NT2/D1 (cell line): ENCODE measurements at regions not wholly inside any gene's neighbourhood (a gene's known extent, or its start where the extent isn't known, plus 50 kb on each side); places are given as distances from the start of the nearest gene placed in this dataset.

Source experiments
- DNase-seq: peaks from one replicate; pipeline ENCODE4 v3.0.0-alpha.2; 2011; ENCODE audit warnings: low read depth, low spot score
- H3K27me3 ChIP-seq: 2 replicates; pipeline ENCODE4 v1.6.0; 2011; ENCODE audit warnings: mild to moderate bottlenecking; ENCODE audit not compliant: insufficient read length, insufficient read depth
- H3K36me3 ChIP-seq: 2 replicates; pipeline ENCODE4 v1.6.1; 2011; ENCODE audit warnings: mild to moderate bottlenecking, low read length, mixed read lengths; ENCODE audit not compliant: insufficient read depth, insufficient read length
- H3K4me1 ChIP-seq: 2 replicates; pipeline ENCODE4 v1.5.1; 2011; ENCODE audit not compliant: insufficient read depth, insufficient read length
- H3K4me3 ChIP-seq: 2 replicates; pipeline ENCODE4 v1.5.1; 2011; ENCODE audit warnings: low read depth; ENCODE audit not compliant: insufficient read length
- H3K9ac ChIP-seq: 2 replicates; pipeline ENCODE4 v1.6.0; 2011; ENCODE audit warnings: low read depth; ENCODE audit not compliant: insufficient read length
- H3K9me3 ChIP-seq: 2 replicates; pipeline ENCODE4 v1.5.1; 2011; ENCODE audit warnings: mild to moderate bottlenecking, low read length; ENCODE audit not compliant: insufficient read depth
- SUZ12 ChIP-seq: IDR thresholded peaks from 2 replicates; pipeline ENCODE4 v1.6.1; 2011; ENCODE audit not compliant: insufficient read length, insufficient read depth; ENCODE audit errors: extremely low read depth
- YY1 ChIP-seq: IDR thresholded peaks from 2 replicates; pipeline ENCODE4 v1.6.1; 2011; ENCODE audit not compliant: insufficient read length, insufficient read depth
- ZNF274 ChIP-seq: IDR thresholded peaks from 2 replicates; pipeline ENCODE4 v1.6.1; 2011; ENCODE audit warnings: mild to moderate bottlenecking, low read depth, low read length

DNA sequence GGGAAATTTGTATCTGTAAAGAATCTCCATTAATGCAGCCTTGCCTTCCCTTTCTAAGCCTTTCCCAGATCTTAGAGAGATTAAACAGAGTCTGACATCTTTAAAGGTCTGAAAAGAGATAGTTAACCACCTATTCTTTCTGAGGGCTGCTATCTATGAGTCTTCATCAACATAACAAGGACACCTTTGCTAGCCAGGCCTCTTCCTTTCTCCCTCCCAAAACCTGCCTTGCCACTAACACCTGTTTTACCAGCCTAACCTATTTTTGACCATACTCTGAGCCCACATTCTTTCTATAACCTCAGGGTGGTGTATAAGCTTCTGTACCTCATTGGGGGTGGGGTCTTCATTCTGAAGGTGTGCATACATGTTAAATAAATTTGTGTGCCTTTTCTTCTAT lies 217.1 kb downstream of the IPMK start:
- H3K9ac ChIP-seq, result no peak overlapping the region
- H3K4me1 ChIP-seq, result no peaks in the 10 kb centered on the region
- DNase-seq, result peak; percentile 59
- TF ChIP-seq YY1 (no peak), SUZ12 (no peak), ZNF274 (no peak)
- H3K36me3 ChIP-seq, result no peaks in the 10 kb centered on the region
- H3K4me3 ChIP-seq, result no peak overlapping the region
- no peaks in the 10 kb centered on the region for H3K9me3 ChIP-seq
- no peaks in the 10 kb centered on the region for H3K27me3 ChIP-seq

DNA sequence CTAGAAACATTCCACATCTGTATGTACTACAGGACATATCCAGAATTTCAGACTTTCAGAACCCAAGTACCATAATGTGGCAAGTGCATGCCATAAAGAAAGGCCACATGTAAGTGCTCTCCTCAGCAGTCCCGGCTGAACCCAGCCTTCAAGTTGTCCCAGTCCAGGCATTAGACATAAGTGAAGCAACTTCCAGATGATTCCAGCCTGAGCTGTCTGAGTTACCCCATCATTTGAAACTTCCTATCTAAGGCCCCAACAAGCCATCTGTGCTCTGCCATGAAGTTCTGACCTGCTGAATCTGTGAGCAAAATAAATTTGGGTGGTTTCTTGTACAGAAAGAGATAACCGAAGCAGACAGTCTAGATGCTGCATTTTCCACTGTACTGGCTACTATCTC lies 218.8 kb downstream of the IPMK start:
- no peaks in the 10 kb centered on the region for H3K27me3 ChIP-seq
- no peak for TF ChIP-seq YY1
- TF ChIP-seq SUZ12, result no peak

DNA sequence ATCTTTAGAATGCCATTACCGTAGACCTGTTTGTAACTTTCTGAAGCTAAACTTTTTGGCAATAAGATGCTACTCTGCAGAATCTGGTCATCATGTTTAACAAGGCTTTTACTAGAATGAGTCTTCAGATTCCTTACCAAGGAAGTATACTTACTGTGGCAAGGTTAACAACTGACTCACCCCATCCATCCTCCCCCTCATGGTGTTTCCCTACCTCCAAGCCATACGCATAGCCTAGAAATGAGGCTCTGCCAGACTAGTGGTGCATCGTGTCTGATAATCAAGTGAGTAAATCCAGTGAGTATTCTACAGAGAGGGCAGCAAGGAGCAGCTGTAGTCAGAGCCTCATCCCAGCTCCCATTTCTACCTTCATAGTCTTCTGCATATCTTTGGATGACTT lies 223.6 kb downstream of the IPMK start:
- Histone ChIP-seq H3K4me3 (no peak overlapping the region), H3K9ac (no peak overlapping the region), H3K36me3 (no peaks in the 10 kb centered on the region), H3K27me3 (no peaks in the 10 kb centered on the region), H3K4me1 (no peaks in the 10 kb centered on the region), H3K9me3 (peaks cover 13% of the 10 kb centered on the region; the same call in 1 of the 2 replicates)
- TF ChIP-seq YY1 (no peak), SUZ12 (no peak), ZNF274 (no peak)
- no peak for DNase-seq

More for the DNA sequence above, 218.8 kb downstream of the IPMK start:
- no peak overlapping the region for H3K4me3 ChIP-seq
- DNase-seq, result no peak
- H3K36me3 ChIP-seq, result no peaks in the 10 kb centered on the region
- no peaks in the 10 kb centered on the region for H3K9me3 ChIP-seq
- no peak overlapping the region for H3K9ac ChIP-seq
- no peaks in the 10 kb centered on the region for H3K4me1 ChIP-seq

DNA sequence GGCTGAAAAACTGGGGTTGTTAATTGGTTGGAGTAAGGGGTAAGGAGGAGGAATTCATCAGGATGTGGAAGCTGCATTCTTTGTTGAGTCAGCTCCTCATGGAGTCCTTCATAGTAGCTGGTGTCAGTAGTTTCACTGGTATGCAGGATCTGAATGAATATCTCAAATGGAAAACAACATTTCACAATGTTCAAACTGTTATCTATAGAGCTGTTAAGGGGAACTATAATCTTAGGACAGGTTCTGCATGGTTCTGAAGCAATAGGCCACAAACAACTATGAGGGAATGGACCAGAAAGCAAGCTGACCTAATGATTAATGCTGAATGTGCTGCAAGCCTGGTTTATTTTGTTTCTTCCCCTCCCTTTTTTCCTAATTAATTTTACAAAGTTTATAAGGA lies 225.8 kb downstream of the IPMK start:
- no peak overlapping the region for H3K4me3 ChIP-seq
- no peaks in the 10 kb centered on the region for H3K4me1 ChIP-seq
- peaks cover 13% of the 10 kb centered on the region; the same call in 1 of the 2 replicates for H3K9me3 ChIP-seq
- no peaks in the 10 kb centered on the region for H3K27me3 ChIP-seq
- no peaks in the 10 kb centered on the region for H3K36me3 ChIP-seq
- TF ChIP-seq ZNF274 (no peak), SUZ12 (no peak), YY1 (no peak)
- H3K9ac ChIP-seq, result no peak overlapping the region
- no peak for DNase-seq

DNA sequence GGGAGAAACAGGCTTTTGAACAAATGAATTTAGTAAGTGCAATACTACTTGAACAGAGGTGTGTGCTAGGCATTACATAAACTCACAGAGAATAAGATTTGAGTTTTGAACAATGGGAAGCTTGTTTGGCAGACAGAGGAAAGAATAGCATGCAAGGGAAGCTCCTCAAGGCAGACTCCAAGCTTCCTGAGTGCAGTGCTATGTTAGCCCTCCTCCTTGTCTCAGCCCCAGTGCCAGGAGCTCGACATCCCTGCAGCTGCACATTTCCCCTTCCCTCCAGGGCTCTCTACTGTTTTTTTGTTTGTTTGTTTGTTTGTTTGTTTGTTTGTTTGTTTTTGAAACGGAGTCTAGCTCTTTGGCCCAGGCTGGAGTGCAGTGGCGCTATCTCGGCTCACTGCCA lies 237.5 kb downstream of the IPMK start:
- Histone ChIP-seq H3K27me3 (no peaks in the 10 kb centered on the region), H3K4me1 (no peaks in the 10 kb centered on the region), H3K4me3 (no peak overlapping the region), H3K36me3 (no peaks in the 10 kb centered on the region), H3K9me3 (peaks cover 18% of the 10 kb centered on the region), H3K9ac (no peak overlapping the region)
- DNase-seq, result no peak
- TF ChIP-seq YY1 (no peak), SUZ12 (no peak), ZNF274 (no peak)

DNA sequence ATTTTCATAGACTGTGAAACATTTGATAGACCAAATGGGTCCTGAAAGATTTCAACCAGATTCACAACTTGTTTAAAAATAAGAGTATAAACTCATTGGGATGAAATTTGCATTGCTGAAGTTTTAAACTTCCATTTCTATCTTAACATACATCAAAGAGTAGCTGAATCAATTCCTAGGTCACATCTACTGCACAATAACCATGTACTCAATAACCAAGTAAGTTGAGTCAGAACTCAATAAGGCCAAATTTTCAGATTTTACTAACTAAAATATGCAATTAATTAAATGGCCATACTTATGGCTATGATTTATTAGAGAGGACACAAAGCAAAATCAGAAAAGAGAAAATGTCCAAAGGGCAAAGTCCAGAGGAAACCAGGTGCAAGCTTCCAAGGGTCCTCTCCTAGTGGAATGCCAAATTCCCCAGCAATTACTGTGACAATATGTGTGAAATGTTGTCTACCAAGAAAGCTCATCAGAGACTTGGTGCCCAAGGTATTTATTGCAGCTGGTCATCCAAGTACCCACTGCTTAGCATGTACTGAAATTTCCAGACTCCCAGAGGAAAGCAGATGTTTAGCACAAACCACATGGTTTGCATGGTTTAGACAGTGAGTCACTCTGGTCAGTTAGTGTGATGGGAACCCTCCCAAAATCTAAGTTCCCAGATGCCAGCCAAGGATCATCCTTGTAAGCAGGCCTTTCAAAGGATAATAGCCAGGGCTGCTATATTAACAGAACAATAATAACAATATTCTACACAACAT lies 238.9 kb downstream of the IPMK start:
- Histone ChIP-seq H3K9me3 (peaks cover 18% of the 10 kb centered on the region), H3K36me3 (no peaks in the 10 kb centered on the region), H3K4me1 (no peaks in the 10 kb centered on the region), H3K27me3 (no peaks in the 10 kb centered on the region), H3K4me3 (no peak overlapping the region), H3K9ac (no peak overlapping the region)
- no peak for DNase-seq
- TF ChIP-seq SUZ12, result no peak
- no peak for TF ChIP-seq YY1
- no peak for TF ChIP-seq ZNF274

DNA sequence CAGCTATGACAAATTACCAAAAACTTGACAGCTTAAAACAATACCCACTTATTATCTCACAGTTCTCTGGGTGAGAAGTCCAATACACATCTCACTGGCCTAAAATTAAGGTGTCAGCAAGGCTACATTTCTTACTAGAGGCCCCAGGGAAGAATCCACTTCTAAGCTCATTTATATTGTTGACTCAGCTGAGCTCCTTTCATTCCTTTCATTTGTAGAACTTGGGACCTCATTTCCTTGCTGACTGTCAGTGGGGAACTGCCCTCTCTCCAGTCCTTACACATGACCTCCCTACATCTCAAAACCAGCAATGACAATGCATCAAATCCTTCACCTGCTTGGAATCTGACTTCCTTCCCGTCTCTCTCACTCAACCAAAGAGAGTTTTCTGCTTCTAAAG lies 240.3 kb downstream of the IPMK start:
- TF ChIP-seq SUZ12 (no peak), ZNF274 (no peak), YY1 (no peak)
- peaks cover 18% of the 10 kb centered on the region for H3K9me3 ChIP-seq
- no peak overlapping the region for H3K4me3 ChIP-seq
- no peaks in the 10 kb centered on the region for H3K4me1 ChIP-seq
- no peaks in the 10 kb centered on the region for H3K27me3 ChIP-seq
- no peak for DNase-seq
- no peak overlapping the region for H3K9ac ChIP-seq
- H3K36me3 ChIP-seq, result no peaks in the 10 kb centered on the region
